Stimulated activated memory B cell treated with anti-CD40 and anti-IgM and Interleukin-4, amounts not matched to agents 10 μg/mL and 1 μg/mL and 100 μg/mL, for 72 hours (primary cell): ENCODE measurements at regions not wholly inside any gene's neighbourhood (a gene's known extent, or its start where the extent isn't known, plus 50 kb on each side); places are given as distances from the start of the nearest gene placed in this dataset.

ENCODE experiments used
- ATAC-seq: fragments of 150-1000 bp; cut with Tn5 transposase; 2 replicates; pipeline ENCODE4 v1.10.0; 2021
- H3K27ac Mint-ChIP-seq: one replicate; pipeline ENCODE4 v1.8.0; 2022; ENCODE audit warnings: mild to moderate bottlenecking, mixed read lengths
- H3K27me3 Mint-ChIP-seq: one replicate; pipeline ENCODE4 v1.8.0; 2022; ENCODE audit warnings: mixed read lengths
- H3K36me3 Mint-ChIP-seq: one replicate; pipeline ENCODE4 v1.8.0; 2022; ENCODE audit warnings: mixed read lengths
- H3K4me1 Mint-ChIP-seq: one replicate; pipeline ENCODE4 v1.8.0; 2022; ENCODE audit warnings: mixed read lengths
- H3K4me3 Mint-ChIP-seq: one replicate; pipeline ENCODE4 v1.8.0; 2022; ENCODE audit warnings: mild to moderate bottlenecking, moderate library complexity, mixed read lengths
- H3K9me3 Mint-ChIP-seq: one replicate; pipeline ENCODE4 v1.8.0; 2022; ENCODE audit warnings: mixed read lengths

- Mint-ChIP-seq H3K27me3 (peaks cover 13% of the 10 kb centered on the region), H3K4me3 (no peak overlapping the region), H3K4me1 (no peaks in the 10 kb centered on the region), H3K27ac (no peak overlapping the region), H3K9me3 (peaks cover 8% of the 10 kb centered on the region), H3K36me3 (no peaks in the 10 kb centered on the region)
- ATAC-seq = no peak
These were observed 178.9 kb downstream of the URI1 start for GRCh38 chr19:30120860-30121484.

- Mint-ChIP-seq H3K4me1 (no peaks in the 10 kb centered on the region), H3K27me3 (peaks cover 13% of the 10 kb centered on the region), H3K4me3 (no peak overlapping the region), H3K9me3 (peaks cover 8% of the 10 kb centered on the region), H3K36me3 (no peaks in the 10 kb centered on the region), H3K27ac (no peak overlapping the region)
- ATAC-seq = no peak
These were observed 180.4 kb downstream of the URI1 start for GRCh38 chr19:30122431-30122830.

GRCh38 chr19:30123119-30123518 lies 181.1 kb downstream of the URI1 start:
- Mint-ChIP-seq H3K27ac (no peak overlapping the region), H3K27me3 (peaks cover 13% of the 10 kb centered on the region), H3K4me1 (no peaks in the 10 kb centered on the region), H3K9me3 (peaks cover 8% of the 10 kb centered on the region), H3K4me3 (no peak overlapping the region), H3K36me3 (no peaks in the 10 kb centered on the region)
- no peak for ATAC-seq

GRCh38 chr19:30123611-30124010 lies 181.6 kb downstream of the URI1 start:
- no peak overlapping the region for H3K4me3 Mint-ChIP-seq
- peaks cover 8% of the 10 kb centered on the region for H3K9me3 Mint-ChIP-seq
- no peaks in the 10 kb centered on the region for H3K4me1 Mint-ChIP-seq
- H3K36me3 Mint-ChIP-seq = no peaks in the 10 kb centered on the region
- peaks cover 13% of the 10 kb centered on the region for H3K27me3 Mint-ChIP-seq
- no peak overlapping the region for H3K27ac Mint-ChIP-seq
- ATAC-seq = no peak

GRCh38 chr19:30128211-30128610 lies 186.2 kb downstream of the URI1 start:
- H3K4me1 Mint-ChIP-seq = no peaks in the 10 kb centered on the region
- H3K4me3 Mint-ChIP-seq = no peak overlapping the region
- no peak for ATAC-seq
- no peak overlapping the region for H3K27ac Mint-ChIP-seq
- no peaks in the 10 kb centered on the region for H3K27me3 Mint-ChIP-seq
- H3K9me3 Mint-ChIP-seq = peaks cover 4% of the 10 kb centered on the region
- H3K36me3 Mint-ChIP-seq = no peaks in the 10 kb centered on the region

- H3K4me3 Mint-ChIP-seq = no peak overlapping the region
- peaks cover 8% of the 10 kb centered on the region for H3K9me3 Mint-ChIP-seq
- no peak for ATAC-seq
- H3K36me3 Mint-ChIP-seq = no peaks in the 10 kb centered on the region
- H3K27me3 Mint-ChIP-seq = no peaks in the 10 kb centered on the region
- no peak overlapping the region for H3K27ac Mint-ChIP-seq
- H3K4me1 Mint-ChIP-seq = no peaks in the 10 kb centered on the region
These were observed 188.5 kb downstream of the URI1 start for GRCh38 chr19:30130356-30131122.

- Mint-ChIP-seq H3K9me3 (peaks cover 8% of the 10 kb centered on the region), H3K27ac (no peak overlapping the region), H3K36me3 (no peaks in the 10 kb centered on the region), H3K4me3 (no peak overlapping the region), H3K4me1 (no peaks in the 10 kb centered on the region), H3K27me3 (no peaks in the 10 kb centered on the region)
- no peak for ATAC-seq
These were observed 189.2 kb downstream of the URI1 start for GRCh38 chr19:30131246-30131645.

- H3K4me1 Mint-ChIP-seq = no peaks in the 10 kb centered on the region
- no peaks in the 10 kb centered on the region for H3K36me3 Mint-ChIP-seq
- ATAC-seq = no peak
- peaks cover 8% of the 10 kb centered on the region for H3K9me3 Mint-ChIP-seq
- H3K27me3 Mint-ChIP-seq = no peaks in the 10 kb centered on the region
- H3K27ac Mint-ChIP-seq = no peak overlapping the region
- H3K4me3 Mint-ChIP-seq = no peak overlapping the region
These were observed 189.8 kb downstream of the URI1 start for GRCh38 chr19:30131722-30132291.

GRCh38 chr19:30132343-30133075 lies 190.5 kb downstream of the URI1 start:
- H3K36me3 Mint-ChIP-seq = no peaks in the 10 kb centered on the region
- H3K4me1 Mint-ChIP-seq = no peaks in the 10 kb centered on the region
- H3K4me3 Mint-ChIP-seq = no peak overlapping the region
- ATAC-seq = no peak
- H3K27me3 Mint-ChIP-seq = no peaks in the 10 kb centered on the region
- peaks cover 8% of the 10 kb centered on the region for H3K9me3 Mint-ChIP-seq
- H3K27ac Mint-ChIP-seq = no peak overlapping the region

GRCh38 chr19:30133803-30134202 lies 191.8 kb downstream of the URI1 start:
- Mint-ChIP-seq H3K27me3 (no peaks in the 10 kb centered on the region), H3K27ac (no peak overlapping the region), H3K4me3 (no peak overlapping the region), H3K4me1 (no peaks in the 10 kb centered on the region), H3K9me3 (peaks cover 8% of the 10 kb centered on the region), H3K36me3 (no peaks in the 10 kb centered on the region)
- no peak for ATAC-seq

- H3K9me3 Mint-ChIP-seq = peaks cover 4% of the 10 kb centered on the region
- no peak for ATAC-seq
- H3K4me3 Mint-ChIP-seq = no peak overlapping the region
- H3K27me3 Mint-ChIP-seq = no peaks in the 10 kb centered on the region
- no peaks in the 10 kb centered on the region for H3K4me1 Mint-ChIP-seq
- H3K36me3 Mint-ChIP-seq = no peaks in the 10 kb centered on the region
- H3K27ac Mint-ChIP-seq = no peak overlapping the region
These were observed 193.2 kb downstream of the URI1 start for GRCh38 chr19:30135093-30135757.

GRCh38 chr19:30135797-30136196 lies 193.8 kb downstream of the URI1 start:
- H3K4me3 Mint-ChIP-seq = no peak overlapping the region
- ATAC-seq = no peak
- H3K4me1 Mint-ChIP-seq = no peaks in the 10 kb centered on the region
- no peaks in the 10 kb centered on the region for H3K36me3 Mint-ChIP-seq
- H3K27me3 Mint-ChIP-seq = no peaks in the 10 kb centered on the region
- no peak overlapping the region for H3K27ac Mint-ChIP-seq
- peaks cover 4% of the 10 kb centered on the region for H3K9me3 Mint-ChIP-seq

GRCh38 chr19:30136611-30137195 lies 194.7 kb downstream of the URI1 start:
- ATAC-seq = no peak
- H3K27ac Mint-ChIP-seq = no peak overlapping the region
- no peak overlapping the region for H3K4me3 Mint-ChIP-seq
- no peaks in the 10 kb centered on the region for H3K4me1 Mint-ChIP-seq
- no peaks in the 10 kb centered on the region for H3K27me3 Mint-ChIP-seq
- H3K9me3 Mint-ChIP-seq = peaks cover 4% of the 10 kb centered on the region
- H3K36me3 Mint-ChIP-seq = no peaks in the 10 kb centered on the region

- H3K27ac Mint-ChIP-seq = no peak overlapping the region
These were observed 195.7 kb downstream of the URI1 start for GRCh38 chr19:30137747-30138146.

More at GRCh38 chr19:30137747-30138146, 195.7 kb downstream of the URI1 start:
- Mint-ChIP-seq H3K4me3 (no peak overlapping the region), H3K36me3 (no peaks in the 10 kb centered on the region), H3K9me3 (peaks cover 4% of the 10 kb centered on the region), H3K4me1 (no peaks in the 10 kb centered on the region), H3K27me3 (no peaks in the 10 kb centered on the region)
- no peak for ATAC-seq
